ENCODE measurements at regions not wholly inside any gene's neighbourhood (a gene's known extent, or its start where the extent isn't known, plus 50 kb on each side); places are given as distances from the start of the nearest gene placed in this dataset.

GRCh38 chr3:43913036-43913948 lies 222.6 kb downstream of the ABHD5 start:
- TF ChIP-seq CTCF (IDR thresholded peaks at IDR 0.05) = no peak

DNA sequence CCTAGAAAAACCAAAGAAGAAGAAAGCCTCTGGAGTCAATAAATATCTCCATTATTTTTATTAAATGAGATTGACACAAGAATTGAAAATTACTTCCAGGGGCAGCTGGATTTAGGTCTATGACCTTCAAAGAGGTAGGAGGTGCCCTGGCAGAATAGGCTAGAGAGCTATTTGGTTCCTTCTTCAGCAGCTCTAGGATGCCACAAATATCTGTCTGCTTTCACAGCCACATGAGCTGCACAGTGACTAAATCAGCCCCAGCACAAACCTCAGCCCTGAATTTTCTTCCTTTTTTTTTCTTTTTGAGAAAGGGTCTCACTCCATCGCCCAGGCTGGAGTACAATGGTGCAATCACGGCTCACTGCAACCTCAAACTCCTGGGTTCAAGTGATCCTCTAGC lies 223.5 kb downstream of the ABHD5 start:
- TF ChIP-seq CTCF (IDR thresholded peaks at IDR 0.05) = no peak

DNA sequence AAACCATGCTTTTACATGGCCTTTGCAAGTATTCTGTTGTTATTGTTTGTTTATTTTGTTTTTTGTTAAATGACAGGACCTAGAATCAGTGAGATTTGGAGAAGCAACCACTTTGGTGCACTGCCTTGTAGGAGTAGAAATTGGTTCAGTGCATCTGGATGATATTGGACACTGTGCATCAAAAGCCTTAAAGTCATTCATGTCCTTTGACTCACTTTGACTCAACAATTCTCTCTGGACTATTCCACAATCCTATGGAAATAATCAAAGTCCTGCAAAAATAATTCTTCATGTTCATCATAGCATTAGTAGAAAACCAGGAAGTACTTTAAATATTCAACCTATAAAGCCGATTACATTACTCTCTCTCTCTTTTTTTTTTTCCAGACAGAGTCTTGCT lies 224.8 kb downstream of the ABHD5 start:
- TF ChIP-seq CTCF (IDR thresholded peaks at IDR 0.05) = no peak

GRCh38 chr3:43917361-43917760 lies 226.6 kb downstream of the ABHD5 start:
- no peak for TF ChIP-seq CTCF (IDR thresholded peaks at IDR 0.05)

GRCh38 chr3:43919029-43919428 lies 228.3 kb downstream of the ABHD5 start:
- no peak for TF ChIP-seq CTCF (IDR thresholded peaks at IDR 0.05)

DNA sequence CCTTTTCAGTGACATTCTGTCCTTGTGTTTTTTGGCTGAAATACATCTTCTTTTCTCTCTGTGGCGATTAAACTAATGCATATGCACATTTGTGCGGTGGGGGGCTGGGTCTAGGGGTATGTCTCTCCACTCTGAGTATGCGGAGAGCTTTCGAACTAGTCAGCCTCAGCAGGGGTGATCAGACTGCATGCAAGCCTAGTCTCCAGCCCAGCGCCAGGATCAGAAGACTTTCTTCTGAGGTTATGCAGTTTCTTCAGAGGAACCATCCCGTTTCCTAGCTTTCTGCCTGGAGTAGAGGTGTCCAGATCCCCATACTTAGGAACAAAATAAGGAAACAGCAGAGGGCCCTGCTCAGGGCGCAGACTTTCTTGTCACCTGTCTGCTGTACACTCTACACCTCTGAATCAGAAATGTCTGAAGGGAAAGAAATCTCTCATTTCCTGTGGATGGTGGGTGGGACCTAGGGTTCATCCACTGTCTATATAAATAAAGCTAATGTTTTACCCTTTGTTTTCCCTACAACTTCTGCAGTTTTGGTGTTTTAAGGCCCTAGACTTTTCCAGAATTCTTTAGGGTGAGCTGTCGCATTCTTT lies 230.4 kb downstream of the ABHD5 start:
- TF ChIP-seq CTCF (IDR thresholded peaks at IDR 0.05) = no peak

GRCh38 chr3:43922374-43922773 lies 231.6 kb downstream of the ABHD5 start:
- TF ChIP-seq CTCF (IDR thresholded peaks at IDR 0.05) = no peak
